Spleen (tissue), 11 donors: ENCODE measurements at regions not wholly inside any gene's neighbourhood (a gene's known extent, or its start where the extent isn't known, plus 50 kb on each side); places are given as distances from the start of the nearest gene placed in this dataset.

ENCODE experiments used
- DNase-seq: peaks from one replicate; pipeline ENCODE4 v3.0.0-alpha.2; 2020
- H3K27ac ChIP-seq, 8 donors: fragments of 200-600 bp; sonication (generic) in 7 of 8; 1 replicate in 4 of 8; 2 replicates in 4 of 8; pipeline versions ENCODE4 v1.5.0 to v1.8.0; 2016 to 2021; ENCODE audit warnings: inconsistent platforms in 4 of 8, mild to moderate bottlenecking in 4 of 8, moderate library complexity in 1 of 8
- H3K27me3 ChIP-seq, 7 donors: fragments of 200-600 bp; sonication (generic) in 6 of 7; replicated peaks in 1 of 7; 1 replicate in 4 of 7; 2 replicates in 3 of 7; pipeline versions ENCODE4 v1.5.0 to v1.8.0; 2016 to 2021; ENCODE audit warnings: inconsistent platforms in 3 of 7, mild to moderate bottlenecking in 1 of 7
- H3K36me3 ChIP-seq, 6 donors: fragments of 200-600 bp; sonication (generic) in 5 of 6; 1 replicate in 4 of 6; 2 replicates in 2 of 6; pipeline versions ENCODE4 v1.5.0 to v1.8.0; 2016 to 2021; ENCODE audit warnings: inconsistent platforms in 2 of 6
- H3K4me1 ChIP-seq, 6 donors: fragments of 200-600 bp; sonication (generic) in 5 of 6; 1 replicate in 3 of 6; 2 replicates in 3 of 6; pipeline versions ENCODE4 v1.5.0 to v1.8.0; 2016 to 2021; ENCODE audit warnings: inconsistent platforms in 3 of 6
- H3K4me3 ChIP-seq, 8 donors: fragments of 200-600 bp; sonication (generic) in 7 of 8; 1 replicate in 4 of 8; 2 replicates in 4 of 8; pipeline versions ENCODE4 v1.5.0 to v1.8.0; 2016 to 2021; ENCODE audit warnings: inconsistent platforms in 4 of 8, mild to moderate bottlenecking in 4 of 8, moderate library complexity in 2 of 8
- H3K9me3 ChIP-seq, 8 donors: fragments of 200-600 bp; sonication (generic) in 7 of 8; 1 replicate in 4 of 8; 2 replicates in 4 of 8; pipeline versions ENCODE4 v1.5.0 to v1.8.0; 2016 to 2021; ENCODE audit warnings: inconsistent platforms in 4 of 8
- CTCF ChIP-seq, 11 experiments: fragments of 200-600 bp in 7 of 11; fragments of 450-650 bp in 4 of 11; sonication (generic) in 4 of 11; IDR thresholded peaks in 8 of 11; conservative IDR thresholded peaks in 3 of 11; 1 replicate in 7 of 11; 2 replicates in 4 of 11; pipeline versions ENCODE4 v1.4.0 to v1.8.0; 2016 to 2021; ENCODE audit warnings: antibody characterized with exemption in 11 of 11, inconsistent platforms in 4 of 11, mild to moderate bottlenecking in 1 of 11
- POLR2A ChIP-seq, 3 donors: fragments of 450-650 bp; IDR thresholded peaks; one replicate each; pipeline ENCODE4 v1.5.1; 2017; ENCODE audit warnings: antibody characterized with exemption in 3 of 3, mild to moderate bottlenecking in 1 of 3
- POLR2AphosphoS5 ChIP-seq, 3 donors: sonication (generic); formaldehyde crosslinking; IDR thresholded peaks; one replicate each; pipeline ENCODE4 v1.5.1; 2017; ENCODE audit warnings: antibody characterized with exemption in 3 of 3
- WGBS, 5 donors: extraction: QIAGEN DNeasy Blood & Tissue Kit in 3 of 5; methylation state at CpG; one replicate each; pipeline versions ENCODE4 v1.1.5 to v1.1.7; 2013 to 2018; 5-methylcytosine and 5-hydroxymethylcytosine counted together
- intact Hi-C: fragments of 100-400 bp; cut with DNase I; formaldehyde crosslinking; loops from one replicate; pipeline ENCODE4 v1.15.0; 2023; ENCODE audit warnings: low total_unique reads
- donor health status: healthy with polysubstance abuse.
- donor health status: DM: no; HTN: no; CAD: no; lungs with moderate emphysema.
- donor health status: DM: no; HTN: no; CAD: no.
- donor health status: Bipolar disorder and iron deficiency.
- donor health status: healthy.
- donor health status: DM: no; HTN: no; CAD: no.
- donor health status: DM: yes; HTN: yes; CAD: no.

- H3K4me1 ChIP-seq: no peaks in the 10 kb centered on the region
- H3K9me3 ChIP-seq: no peaks in the 10 kb centered on the region
- DNase-seq: no peak
- no peaks in the 10 kb centered on the region for H3K36me3 ChIP-seq
- TF ChIP-seq POLR2A (IDR thresholded peaks at IDR 0.05) (no peak), POLR2AphosphoS5 (IDR thresholded peaks at IDR 0.05) (no peak), CTCF (IDR thresholded peaks at IDR 0.05 in 8 of 11, conservative IDR thresholded peaks at IDR 0.05 in 3 of 11) (no peak)
- WGBS, 5 donors: 81 to 86% (median 84%) methylated on average over 6 of the region's 6 CpGs
- intact Hi-C loops: no loop called here
- H3K27me3 ChIP-seq: peaks cover 0 to 12% (median 0%) of the 10 kb centered on the region in 7 donors
- H3K4me3 ChIP-seq: no peak overlapping the region
- no peak overlapping the region for H3K27ac ChIP-seq
Observed at GRCh38 chr1:90201467-90202358, 206.8 kb downstream of the ZNF326 start.

GRCh38 chr1:90200646-90201205 is 205.8 kb downstream of the ZNF326 start:
- 70 to 85% (median 79%) methylated on average over 5 of the region's 5 CpGs for WGBS, 5 donors
- intact Hi-C loops: no loop called here
- no peak for DNase-seq

GRCh38 chr1:90198616-90199332 is 203.9 kb downstream of the ZNF326 start:
- Histone ChIP-seq H3K27ac (no peak overlapping the region), H3K36me3 (no peaks in the 10 kb centered on the region), H3K9me3 (no peaks in the 10 kb centered on the region), H3K4me3 (no peak overlapping the region), H3K4me1 (no peaks in the 10 kb centered on the region), H3K27me3 (peaks cover 0 to 12% (median 0%) of the 10 kb centered on the region in 7 donors)
- no peak for DNase-seq
- intact Hi-C loops: no loop called here
- TF ChIP-seq POLR2A (IDR thresholded peaks at IDR 0.05) (no peak), CTCF (IDR thresholded peaks at IDR 0.05 in 8 of 11, conservative IDR thresholded peaks at IDR 0.05 in 3 of 11) (no peak), POLR2AphosphoS5 (IDR thresholded peaks at IDR 0.05) (no peak)
- WGBS, 5 donors: 62 to 68% (median 66%) methylated on average over 13 of the region's 13 CpGs

More at GRCh38 chr1:90200646-90201205, 205.8 kb downstream of the ZNF326 start:
- no peaks in the 10 kb centered on the region for H3K9me3 ChIP-seq
- H3K4me3 ChIP-seq: no peak overlapping the region
- TF ChIP-seq POLR2A (IDR thresholded peaks at IDR 0.05) (no peak), CTCF (IDR thresholded peaks at IDR 0.05 in 8 of 11, conservative IDR thresholded peaks at IDR 0.05 in 3 of 11) (no peak), POLR2AphosphoS5 (IDR thresholded peaks at IDR 0.05) (no peak)
- no peak overlapping the region for H3K27ac ChIP-seq
- H3K36me3 ChIP-seq: no peaks in the 10 kb centered on the region
- no peaks in the 10 kb centered on the region for H3K4me1 ChIP-seq
- H3K27me3 ChIP-seq: peaks cover 0 to 12% (median 0%) of the 10 kb centered on the region in 7 donors
